NCI-H524 treated with DMSO at 0.1 percent for 48 hours (cell line): ENCODE measurements at regions not wholly inside any gene's neighbourhood (a gene's known extent, or its start where the extent isn't known, plus 50 kb on each side); places are given as distances from the start of the nearest gene placed in this dataset.

Source experiments
- DNase-seq: peaks from one replicate; lab custom pipeline; 2025; lab: John Stamatoyannopoulos, UW

GRCh38 chr16:64540434-64540833 is 581.4 kb downstream of the CDH11 start:
- DNase-seq, result no peak

DNA sequence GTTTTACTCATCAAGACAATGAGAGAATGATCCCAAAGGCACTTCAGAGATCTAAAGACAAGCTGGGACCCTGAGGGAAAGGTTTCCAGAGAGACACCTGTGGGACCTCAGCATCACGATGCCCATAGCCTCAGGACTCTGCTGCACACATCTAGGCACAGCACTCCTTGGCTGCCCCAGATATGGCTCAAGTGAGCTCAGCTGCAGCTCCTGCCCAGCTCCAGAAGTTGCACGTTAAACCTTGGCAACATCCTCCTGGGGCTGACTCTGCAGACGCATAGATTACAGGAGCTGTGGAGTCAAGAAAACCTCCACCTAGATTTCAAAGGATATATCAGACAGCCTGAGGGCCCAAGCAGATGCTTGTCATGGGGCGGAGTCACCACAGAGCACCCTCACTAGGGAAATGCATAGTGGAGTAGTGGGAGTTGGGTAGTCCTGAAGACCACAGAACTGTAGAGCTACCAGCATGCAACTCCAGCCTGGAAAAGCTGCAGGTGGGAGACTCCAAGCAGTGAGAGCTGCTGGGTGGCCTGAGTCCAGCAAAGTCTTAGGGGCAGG is 582.0 kb downstream of the CDH11 start:
- no peak for DNase-seq

- DNase-seq, result no peak
These were observed 587.6 kb downstream of the CDH11 start for GRCh38 chr16:64534180-64534780.

- DNase-seq, result no peak
These were observed 589.2 kb downstream of the CDH11 start for GRCh38 chr16:64532691-64533090.

GRCh38 chr16:64532117-64532516 is 589.7 kb downstream of the CDH11 start:
- DNase-seq, result no peak

DNA sequence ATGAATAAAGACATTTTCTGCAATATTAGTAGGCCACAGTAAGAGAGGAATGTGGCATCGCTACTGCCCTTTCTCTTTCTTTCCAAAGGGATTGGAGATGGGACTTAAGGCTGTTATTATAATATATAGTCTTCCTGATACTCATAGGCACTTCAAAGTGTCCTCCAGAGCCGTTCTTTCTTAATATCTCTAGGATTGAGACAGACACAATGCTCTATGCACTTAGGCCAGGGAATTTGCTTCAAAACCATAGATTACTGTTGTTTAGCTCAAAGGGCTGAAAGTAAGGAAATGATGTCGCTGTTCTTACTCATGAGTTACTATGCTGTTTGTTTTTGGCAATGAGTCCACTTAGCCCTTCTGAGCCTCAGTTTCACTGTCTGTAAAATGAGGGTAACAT is 590.5 kb downstream of the CDH11 start:
- no peak for DNase-seq

DNA sequence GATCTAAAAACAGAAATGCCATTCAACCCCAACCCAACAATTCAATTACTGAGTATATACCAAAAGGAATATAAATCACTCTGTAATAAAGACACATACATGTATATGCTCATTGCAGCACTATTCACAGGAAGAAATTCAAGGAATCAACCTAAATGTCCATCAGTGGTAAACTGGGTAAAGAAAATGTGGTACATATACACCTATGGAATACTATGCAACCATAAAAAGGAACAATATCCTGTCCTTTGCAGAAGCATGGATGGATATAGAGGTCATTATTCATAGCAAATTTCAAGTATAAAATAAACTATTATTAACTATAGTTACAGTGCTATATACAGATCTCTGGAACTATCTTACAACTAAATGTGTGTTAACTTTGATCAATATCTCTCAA is 599.3 kb downstream of the CDH11 start:
- no peak for DNase-seq

DNA sequence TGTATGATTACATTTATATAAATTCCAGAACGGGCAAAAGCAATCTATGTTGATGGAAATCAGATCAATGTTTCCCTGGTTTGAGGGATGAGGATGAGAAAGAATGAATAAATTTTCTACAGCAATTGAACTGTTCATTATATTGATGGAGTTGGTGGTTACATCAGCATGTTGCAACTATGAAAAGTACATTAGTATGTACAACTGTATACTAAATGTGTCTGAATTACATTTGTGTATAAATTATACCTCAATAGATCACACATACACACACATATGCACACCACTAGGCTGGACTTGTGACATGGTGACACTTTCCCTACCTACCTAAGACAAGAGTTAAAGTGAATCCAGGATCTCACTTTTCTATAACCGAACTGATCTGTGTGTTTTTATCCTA is 608.0 kb downstream of the CDH11 start:
- DNase-seq, result no peak

GRCh38 chr16:64507240-64508024 is 614.4 kb downstream of the CDH11 start:
- no peak for DNase-seq

GRCh38 chr16:64499211-64499610 is 622.7 kb downstream of the CDH11 start:
- DNase-seq, result no peak

DNA sequence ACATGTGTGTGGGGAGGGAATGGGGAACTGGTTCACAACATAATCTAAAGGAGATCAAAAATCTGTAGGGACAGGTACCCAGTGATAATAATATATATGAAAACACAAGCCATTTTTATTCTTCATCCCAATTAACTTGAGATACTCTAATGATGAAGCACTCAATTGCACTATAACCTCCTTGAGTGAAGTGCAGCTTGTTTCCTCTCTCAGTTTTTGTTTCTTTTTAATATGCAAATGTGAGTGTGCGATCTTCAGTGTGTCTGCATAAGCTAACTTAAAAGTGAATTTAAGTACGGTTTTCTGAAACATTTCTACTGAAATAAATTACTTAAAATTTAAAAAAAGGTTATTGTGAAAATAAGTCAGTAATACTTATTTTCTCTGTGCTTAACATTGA is 623.5 kb downstream of the CDH11 start:
- no peak for DNase-seq

DNA sequence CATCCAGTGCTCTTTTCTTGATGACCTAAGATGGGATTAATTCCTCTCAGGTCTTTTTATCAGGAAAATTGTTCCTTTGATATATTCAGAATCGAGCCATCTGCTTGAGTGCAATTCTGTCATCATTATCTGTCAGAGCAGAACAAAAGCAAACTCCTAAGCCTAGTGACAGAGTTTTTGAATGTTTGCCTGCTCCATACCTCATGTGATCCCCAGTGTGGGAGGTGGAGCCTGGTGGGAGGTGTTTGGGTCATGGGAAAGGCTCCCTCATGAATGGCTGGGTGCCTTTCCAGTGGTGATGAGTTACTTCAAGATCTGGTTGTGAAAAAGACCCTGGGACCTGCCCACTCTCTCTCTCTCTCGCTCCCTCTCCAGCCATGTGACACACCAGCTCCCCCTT is 628.2 kb downstream of the CDH11 start:
- no peak for DNase-seq

- no peak for DNase-seq
These were observed 632.4 kb downstream of the CDH11 start for GRCh38 chr16:64489449-64489848.

GRCh38 chr16:64486561-64486960 is 635.3 kb downstream of the CDH11 start:
- no peak for DNase-seq

DNA sequence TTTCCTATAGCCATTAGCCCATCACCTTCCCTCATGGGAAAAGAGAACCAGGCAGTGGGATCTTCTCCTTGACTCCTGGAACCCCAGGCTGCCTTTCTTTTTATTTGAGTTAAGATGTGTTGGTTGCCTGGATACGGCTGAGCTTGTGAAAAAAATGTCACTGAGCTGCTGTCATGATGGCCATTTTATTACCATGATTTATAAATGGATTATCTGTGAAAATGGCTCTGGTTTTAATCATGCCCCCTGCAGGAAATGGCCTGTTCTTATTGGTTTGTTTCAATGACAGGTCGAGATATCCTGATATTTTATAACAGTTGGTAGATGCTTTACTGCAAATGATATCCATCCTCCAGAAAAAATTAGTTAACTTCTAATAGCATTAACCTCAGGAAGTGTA is 640.4 kb downstream of the CDH11 start:
- DNase-seq, result peak; percentile 70

- no peak for DNase-seq
These were observed 643.5 kb downstream of the CDH11 start for GRCh38 chr16:64478252-64478906.

- DNase-seq, result no peak
These were observed 646.1 kb downstream of the CDH11 start for GRCh38 chr16:64475627-64476351.

DNA sequence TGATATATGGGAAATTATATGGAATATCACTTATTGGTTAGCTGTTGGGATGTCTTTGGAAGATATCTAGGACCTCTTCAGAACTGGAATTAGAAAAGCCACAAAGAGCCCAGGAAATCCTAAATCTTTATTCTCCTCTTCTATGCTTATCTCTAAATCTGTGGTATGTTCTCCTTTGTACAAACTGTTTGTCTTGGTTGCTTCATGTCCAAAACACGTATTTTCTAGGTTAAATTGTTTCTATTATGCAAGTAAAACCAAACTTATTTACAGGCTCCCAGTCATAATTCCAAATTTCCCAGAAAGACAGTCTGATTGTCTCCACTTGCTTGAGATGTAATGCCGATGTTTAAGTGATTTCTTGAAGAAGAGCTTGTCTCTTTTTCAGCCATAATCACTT is 650.9 kb downstream of the CDH11 start:
- DNase-seq, result no peak

DNA sequence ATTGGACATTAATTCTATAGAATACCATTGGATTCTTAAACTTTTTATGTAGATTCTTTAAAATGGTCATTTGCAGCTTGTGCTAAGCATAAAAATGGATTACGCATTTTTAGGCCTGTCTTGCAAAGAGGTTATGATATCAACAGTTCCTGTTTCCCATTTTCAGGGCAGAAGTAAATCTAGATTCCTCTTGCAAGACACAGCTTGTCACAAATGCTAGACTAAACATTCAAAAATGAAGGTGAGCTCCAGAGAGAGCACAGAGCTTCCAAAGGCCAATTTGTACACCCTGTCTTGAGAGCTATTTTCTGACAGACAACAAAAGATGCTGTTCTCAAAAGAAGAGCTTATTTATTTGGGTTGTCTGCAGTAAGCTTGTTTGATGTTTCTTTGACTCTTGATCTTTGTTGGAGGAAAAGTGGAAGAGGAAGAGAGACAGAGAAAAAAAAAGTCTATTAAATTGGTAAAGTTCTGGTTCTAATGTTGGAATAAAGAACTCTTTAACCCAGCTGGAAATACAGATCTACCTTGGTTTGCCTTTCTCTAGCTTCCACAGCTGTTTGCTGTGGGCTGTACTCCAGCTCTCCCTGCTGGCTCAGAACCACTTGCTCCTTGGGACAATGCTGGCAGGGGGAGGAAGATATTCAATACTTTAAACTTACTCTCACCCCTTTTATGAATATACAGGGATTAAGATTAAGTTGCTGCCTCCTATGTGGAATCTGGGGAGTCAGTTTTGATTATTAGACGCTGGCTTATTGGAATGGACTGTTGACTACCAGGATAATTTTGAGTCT is 651.8 kb downstream of the CDH11 start:
- peak; percentile 15 for DNase-seq

DNA sequence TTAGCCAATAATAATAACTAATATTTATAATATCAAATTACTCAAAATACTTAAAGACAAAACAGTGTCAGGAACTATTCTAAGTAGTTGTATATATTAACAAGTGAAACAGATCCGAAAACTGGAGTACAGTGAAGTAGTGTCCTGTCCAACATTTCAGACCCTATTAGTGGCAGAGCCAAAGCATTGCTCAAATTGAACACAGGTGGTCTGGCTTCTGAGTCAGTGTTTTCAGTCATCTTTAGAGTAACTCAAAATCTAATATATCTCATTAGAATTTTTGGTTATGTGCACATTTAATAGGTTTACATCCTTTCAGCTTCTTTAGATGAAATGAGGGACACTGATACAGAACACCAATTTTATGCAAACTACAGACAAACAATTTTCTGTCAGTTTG is 652.5 kb downstream of the CDH11 start:
- no peak for DNase-seq

DNA sequence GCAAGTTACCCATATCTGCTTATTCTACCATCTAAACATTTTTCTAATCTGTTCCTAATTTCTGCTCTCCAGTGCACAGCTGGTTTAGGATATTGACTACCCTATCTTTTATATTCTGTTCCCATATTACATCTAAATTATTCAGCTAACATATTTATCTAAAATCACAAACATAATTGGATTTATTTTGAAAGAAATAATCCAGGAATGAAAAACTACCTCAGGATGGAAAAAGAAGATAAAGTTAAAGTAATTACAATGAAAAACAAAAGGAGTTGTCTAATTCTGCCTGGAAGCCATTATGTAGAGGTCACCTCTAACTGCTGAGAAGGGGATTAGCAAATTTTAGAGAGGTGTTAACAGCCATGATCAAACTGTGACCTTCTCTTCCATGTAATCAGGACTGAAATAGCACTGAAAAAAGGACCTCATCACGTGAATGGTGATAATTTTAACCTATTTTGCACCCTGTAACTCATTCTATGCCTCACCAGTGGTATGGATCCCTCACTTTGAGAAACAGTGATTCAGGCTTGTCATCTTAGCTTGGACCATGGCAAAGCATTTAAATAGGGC is 653.3 kb downstream of the CDH11 start:
- DNase-seq, result no peak
